ENCODE measurements at regions not wholly inside any gene's neighbourhood (a gene's known extent, or its start where the extent isn't known, plus 50 kb on each side); places are given as distances from the start of the nearest gene placed in this dataset.

GRCh38 chr16:62503073-62503472 lies 466.8 kb upstream of the CDH8 start:
- TF ChIP-seq POLR2A (IDR thresholded peaks at IDR 0.05) (no peak), CTCF (IDR thresholded peaks at IDR 0.05) (no peak), POLR2AphosphoS5 (IDR thresholded peaks at IDR 0.05) (no peak)

All from stomach (tissue), 4 donors.